HG02678 (cell line): ENCODE measurements at regions not wholly inside any gene's neighbourhood (a gene's known extent, or its start where the extent isn't known, plus 50 kb on each side); places are given as distances from the start of the nearest gene placed in this dataset.
"Not testable (repeated sequence)": the region's sequence is repeated elsewhere in the genome, so short reads cannot be mapped to it uniquely, and the experiment has no call there.

Experiments used
- ATAC-seq: cut with Tn5 transposase; IDR thresholded peaks from one replicate; pipeline ENCODE4 v1.9.1; 2021; ENCODE audit warnings: mild to moderate bottlenecking, moderate library complexity; ENCODE audit not compliant: unreplicated experiment

DNA sequence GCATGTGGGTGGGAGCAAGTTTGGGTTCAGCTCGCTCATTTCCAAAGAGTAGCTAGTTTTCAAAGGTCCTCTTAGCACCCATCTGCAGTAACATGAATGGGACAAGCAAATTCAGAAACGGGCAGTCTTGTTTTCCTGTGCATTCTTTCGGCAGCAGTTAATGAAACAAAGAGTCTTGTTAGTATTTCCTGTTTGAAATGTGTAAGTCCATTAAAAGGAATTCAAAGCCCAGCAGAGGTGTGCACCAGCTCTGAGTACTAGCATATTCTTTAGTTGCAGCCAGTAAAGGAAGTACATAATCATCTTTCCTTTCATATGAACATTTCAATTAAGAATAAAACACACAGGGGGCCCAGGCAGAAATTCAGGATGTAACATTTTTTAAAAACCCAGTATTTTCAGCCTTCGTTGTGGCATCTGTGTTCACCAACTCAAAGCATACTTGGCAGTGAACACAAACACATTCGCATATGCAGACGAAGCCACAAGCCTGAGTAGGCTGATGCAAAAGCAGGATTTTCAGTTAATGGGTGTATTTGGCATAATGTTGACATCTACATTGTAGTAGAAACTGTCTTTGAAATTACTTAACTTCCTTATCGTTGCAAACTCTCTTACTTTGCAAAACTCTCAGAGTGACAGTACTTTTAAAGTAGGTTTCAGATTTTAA, 570.0 kb upstream of the FLRT2 start:
- no peak for ATAC-seq

GRCh38 chr14:84961637-84962036, 568.3 kb upstream of the FLRT2 start:
- ATAC-seq, result no peak

- no peak for ATAC-seq
Measured at GRCh38 chr14:84963518-84963917, 566.4 kb upstream of the FLRT2 start.

- no peak for ATAC-seq
Measured at GRCh38 chr14:84965279-84965678, 564.7 kb upstream of the FLRT2 start.

DNA sequence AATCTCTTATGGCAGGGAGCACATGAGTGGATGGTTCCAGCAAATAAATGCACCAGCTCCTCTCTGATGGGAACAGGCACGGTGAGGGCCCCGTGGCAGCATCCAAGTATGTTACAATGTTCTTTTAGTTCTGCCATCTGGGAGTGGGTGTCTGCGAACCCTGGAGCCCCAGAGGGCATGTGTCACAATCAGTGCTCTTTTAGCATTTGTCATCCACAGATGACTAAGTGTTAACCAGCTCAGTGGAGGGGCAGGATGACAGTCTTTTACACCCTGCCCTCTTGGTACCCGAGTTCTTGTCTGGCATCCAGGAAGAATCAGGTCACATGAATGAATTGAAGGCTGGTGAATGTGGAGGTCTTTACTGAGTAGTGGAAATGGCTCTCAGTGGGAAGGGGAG, 560.4 kb upstream of the FLRT2 start:
- ATAC-seq, result no peak

- ATAC-seq, result no peak
Measured at GRCh38 chr14:84975241-84975902, 554.6 kb upstream of the FLRT2 start.

- ATAC-seq, result no peak
Measured at GRCh38 chr14:84976805-84977204, 553.1 kb upstream of the FLRT2 start.

GRCh38 chr14:84987042-84987441, 542.9 kb upstream of the FLRT2 start:
- no peak for ATAC-seq

DNA sequence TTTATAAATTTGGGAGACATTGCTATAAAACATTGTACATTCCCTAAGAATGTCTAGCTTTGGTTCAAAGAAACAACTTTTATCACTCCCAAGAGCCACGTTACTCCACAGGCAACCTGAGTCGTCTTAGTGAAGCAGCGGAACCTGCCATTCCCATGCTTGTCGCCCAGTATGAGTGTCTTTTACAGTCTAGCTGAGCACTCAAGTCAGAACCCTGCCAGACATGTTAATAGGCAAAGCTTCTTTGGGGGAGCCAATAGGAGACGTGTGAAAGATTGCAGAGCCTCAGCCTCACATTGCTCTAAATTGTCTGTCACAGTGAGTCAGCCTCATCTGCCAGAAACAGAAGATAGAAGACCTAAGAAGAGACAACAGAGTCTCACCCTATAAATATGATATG, 541.6 kb upstream of the FLRT2 start:
- no peak for ATAC-seq

DNA sequence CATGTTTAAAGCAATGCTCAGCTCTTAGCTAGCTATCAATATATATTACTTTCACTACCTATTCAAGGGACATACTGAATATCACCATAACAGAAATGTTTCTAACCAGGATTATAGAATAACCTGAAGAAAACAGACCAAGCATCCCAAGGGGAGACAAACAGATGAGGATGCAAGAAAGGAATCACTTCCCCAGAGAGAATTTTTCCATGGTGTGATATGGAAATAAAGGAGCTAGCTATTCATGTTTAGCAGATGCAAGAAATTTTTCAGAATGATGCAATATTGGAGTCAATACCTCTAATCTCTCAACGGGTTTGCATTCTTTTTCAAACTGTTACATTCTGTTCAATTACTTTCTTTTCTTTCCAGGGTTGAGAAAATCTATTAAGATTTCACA, 538.9 kb upstream of the FLRT2 start:
- no peak for ATAC-seq

GRCh38 chr14:84998216-84998615, 531.7 kb upstream of the FLRT2 start:
- ATAC-seq, result no peak

GRCh38 chr14:85002846-85003245, 527.1 kb upstream of the FLRT2 start:
- ATAC-seq, result no peak

DNA sequence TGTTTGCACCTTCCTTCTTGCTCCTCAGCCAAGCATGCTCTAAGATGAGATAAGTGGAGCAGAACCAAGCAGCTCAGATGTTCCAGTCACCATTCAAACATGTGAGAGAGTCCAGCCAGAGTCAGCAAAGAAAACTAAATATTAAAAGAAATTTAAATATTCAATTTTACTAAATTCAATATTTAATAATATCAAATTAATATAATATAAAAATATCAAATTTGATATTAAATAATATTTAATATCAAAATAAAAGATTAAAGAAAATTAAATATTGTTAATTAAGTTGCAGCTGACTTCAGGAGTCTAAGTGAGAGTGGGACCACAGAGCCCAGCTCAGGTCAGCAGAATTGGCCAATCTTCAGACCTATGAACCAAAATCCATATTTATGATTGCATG, 526.1 kb upstream of the FLRT2 start:
- no peak for ATAC-seq

GRCh38 chr14:85009506-85009905, 520.4 kb upstream of the FLRT2 start:
- ATAC-seq, result no peak

DNA sequence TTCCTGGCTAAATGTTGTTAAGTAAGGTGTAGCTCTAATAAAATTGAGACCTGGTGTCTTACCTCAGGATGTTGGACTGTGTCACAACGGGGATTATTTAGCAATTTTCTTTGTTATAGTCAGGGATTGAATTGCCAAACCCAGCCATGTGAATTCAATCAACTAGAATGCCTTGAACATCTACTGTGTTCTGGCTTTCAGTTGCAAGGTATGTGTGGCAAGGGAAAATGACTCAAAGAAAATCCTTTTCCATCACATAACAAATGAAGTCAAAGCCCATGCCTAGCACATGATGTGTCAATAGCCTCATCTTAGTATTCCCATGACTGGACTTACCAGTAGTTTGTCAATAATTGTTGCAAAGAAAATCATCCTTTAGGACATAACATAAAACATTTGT, 519.8 kb upstream of the FLRT2 start:
- no peak for ATAC-seq

- no peak for ATAC-seq
Measured at GRCh38 chr14:85016496-85016895, 513.4 kb upstream of the FLRT2 start.

DNA sequence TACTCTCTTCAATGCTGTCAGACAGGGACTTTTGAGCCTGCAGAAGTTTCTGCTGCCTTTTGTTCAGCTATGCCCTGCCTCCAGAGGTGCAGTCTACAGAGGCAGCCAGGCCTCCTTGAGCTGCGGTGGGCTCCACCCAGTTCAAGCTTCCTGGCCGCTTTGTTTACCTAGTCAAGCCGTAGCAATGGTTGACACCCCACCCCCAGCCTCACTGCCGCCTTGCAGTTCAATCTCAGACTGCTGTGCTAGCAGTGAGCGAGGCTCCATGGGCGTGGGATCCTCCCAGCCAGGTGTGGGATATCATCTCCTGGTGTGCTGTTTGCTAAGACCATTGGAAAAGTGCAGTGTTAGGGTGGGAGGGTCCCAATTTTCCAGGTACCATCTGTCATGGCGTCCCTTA, 506.1 kb upstream of the FLRT2 start:
- ATAC-seq, result not testable (repeated sequence)

GRCh38 chr14:85024931-85025330, 505.0 kb upstream of the FLRT2 start:
- ATAC-seq, result no peak

DNA sequence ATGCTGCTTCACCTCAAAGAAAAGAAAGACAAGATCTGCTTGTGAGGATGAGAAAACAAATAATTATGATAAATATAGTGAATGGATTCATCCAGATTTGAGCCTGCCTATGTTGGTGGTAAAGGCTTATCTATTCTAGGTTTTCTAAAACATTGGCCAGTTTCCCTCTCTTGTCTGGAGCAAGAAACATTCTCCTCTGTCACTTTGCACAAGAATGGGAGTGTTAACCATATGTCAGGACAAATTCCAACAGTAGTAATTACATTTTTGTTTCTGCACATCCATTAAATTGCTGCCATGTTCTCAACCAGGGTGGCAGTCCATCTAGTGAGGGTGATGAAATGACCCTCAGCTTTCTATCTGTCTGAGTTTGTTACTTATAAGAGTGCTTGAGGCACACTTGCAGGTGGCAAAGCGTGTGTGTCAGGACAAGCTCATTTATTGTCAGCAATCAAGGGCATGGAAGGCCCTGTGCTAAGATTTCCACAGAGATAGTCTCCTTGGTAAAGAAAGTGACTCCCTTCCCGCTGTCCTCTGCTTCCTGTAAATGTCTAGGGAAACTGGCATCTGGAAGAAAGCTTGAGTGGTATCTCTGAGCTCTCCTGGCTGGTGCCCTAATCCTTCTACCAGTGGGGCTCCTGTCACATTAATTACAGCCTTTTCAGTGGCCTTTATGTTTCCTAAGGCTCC, 502.1 kb upstream of the FLRT2 start:
- ATAC-seq, result no peak

DNA sequence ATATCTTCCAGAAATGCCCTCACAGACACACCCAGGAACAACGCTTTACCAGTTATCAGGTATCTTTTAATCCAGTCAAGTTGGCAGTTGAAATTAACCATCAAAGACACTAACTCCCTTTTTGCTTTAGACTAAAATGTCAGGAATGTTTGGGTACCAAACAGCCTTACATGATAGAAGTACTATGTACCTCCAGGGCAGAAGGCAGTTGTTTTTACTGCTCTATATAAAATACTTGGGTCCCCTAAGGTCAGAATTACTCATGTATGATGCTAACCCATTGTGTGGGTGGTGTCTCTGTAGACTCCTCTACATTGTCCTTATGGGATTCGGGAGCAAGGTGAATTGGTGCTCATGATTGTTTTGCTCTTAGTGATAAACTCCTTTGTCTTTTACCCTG, 492.5 kb upstream of the FLRT2 start:
- no peak for ATAC-seq

- no peak for ATAC-seq
Measured at GRCh38 chr14:85038526-85039352, 491.2 kb upstream of the FLRT2 start.

- ATAC-seq, result no peak
Measured at GRCh38 chr14:85039353-85039626, 490.7 kb upstream of the FLRT2 start.
